Activated T-cell treated with anti-CD3 and anti-CD28 coated beads, Interleukin-2, amount 50 U/mL, for 72 hours (primary cell): ENCODE measurements at regions not wholly inside any gene's neighbourhood (a gene's known extent, or its start where the extent isn't known, plus 50 kb on each side); places are given as distances from the start of the nearest gene placed in this dataset.
"Not testable (repeated sequence)": the region's sequence is repeated elsewhere in the genome, so short reads cannot be mapped to it uniquely, and the experiment has no call there.

Source experiments
- ATAC-seq, 2 donors: fragments of 150-1000 bp; cut with Tn5 transposase; replicated peaks in 1 of 2; 2 replicates each; pipeline ENCODE4 v1.10.0; 2021; ENCODE audit warnings: moderate library complexity in 2 of 2, mild to moderate bottlenecking in 1 of 2
- DNase-seq, 2 donors: peaks; one replicate each; pipeline ENCODE4 v3.0.0; 2021 to 2022; ENCODE audit warnings: mixed read lengths in 1 of 2
- H3K27ac Mint-ChIP-seq: one replicate; pipeline ENCODE4 v1.8.0; 2022; ENCODE audit warnings: mild to moderate bottlenecking, moderate library complexity, mixed read lengths
- H3K27me3 Mint-ChIP-seq: one replicate; pipeline ENCODE4 v1.8.0; 2022; ENCODE audit warnings: low read depth, mixed read lengths
- H3K36me3 Mint-ChIP-seq, 2 donors: one replicate each; pipeline ENCODE4 v1.8.0; 2022; ENCODE audit warnings: mixed read lengths in 2 of 2, mild to moderate bottlenecking in 1 of 2; ENCODE audit not compliant: insufficient read depth in 2 of 2
- H3K4me1 Mint-ChIP-seq: one replicate; pipeline ENCODE4 v1.8.0; 2022; ENCODE audit warnings: low read depth, mixed read lengths
- H3K4me3 Mint-ChIP-seq, 2 donors: one replicate each; pipeline ENCODE4 v1.8.0; 2022; ENCODE audit warnings: mild to moderate bottlenecking in 2 of 2, mixed read lengths in 2 of 2, moderate library complexity in 2 of 2
- H3K9me3 Mint-ChIP-seq, 2 donors: one replicate each; pipeline ENCODE4 v1.8.0; 2022; ENCODE audit warnings: mixed read lengths in 2 of 2

GRCh38 chr12:73599268-73599667 lies 938.4 kb upstream of the ATXN7L3B start:
- DNase-seq (no peak), ATAC-seq (no peak)
- no peak overlapping the region for H3K27ac Mint-ChIP-seq
- H3K4me1 Mint-ChIP-seq, result no peaks in the 10 kb centered on the region
- H3K36me3 Mint-ChIP-seq, result no peaks in the 10 kb centered on the region
- H3K4me3 Mint-ChIP-seq, result no peak overlapping the region
- H3K9me3 Mint-ChIP-seq, result peaks cover 2 to 4% of the 10 kb centered on the region in 2 donors
- no peaks in the 10 kb centered on the region for H3K27me3 Mint-ChIP-seq

DNA sequence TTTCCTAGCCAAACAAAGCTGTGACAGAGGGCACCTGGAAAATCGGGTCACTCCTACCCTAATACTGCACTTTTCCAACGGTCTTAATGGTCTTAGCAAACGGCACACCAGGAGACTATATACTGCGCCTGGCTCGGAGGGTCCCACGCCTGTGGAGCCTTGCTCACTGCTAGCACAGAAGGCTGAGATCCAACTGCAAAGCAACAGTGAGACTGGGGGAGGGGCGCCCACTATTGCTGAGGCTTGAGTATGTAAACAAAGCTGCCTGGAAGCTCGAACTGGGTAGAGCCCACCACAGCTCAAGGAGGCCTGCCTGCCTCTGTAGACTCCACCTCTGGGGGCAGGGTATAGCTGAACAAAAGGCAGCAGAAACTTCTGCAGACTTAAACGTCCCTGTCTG lies 931.7 kb upstream of the ATXN7L3B start:
- H3K4me3 Mint-ChIP-seq, ATAC-seq, DNase-seq, H3K27me3 Mint-ChIP-seq, H3K4me1 Mint-ChIP-seq, H3K27ac Mint-ChIP-seq, H3K36me3 Mint-ChIP-seq: not testable (repeated sequence)
- H3K9me3 Mint-ChIP-seq, result peaks cover 11 to 15% of the 10 kb centered on the region in 2 donors

- no peak overlapping the region for H3K27ac Mint-ChIP-seq
- no peaks in the 10 kb centered on the region for H3K27me3 Mint-ChIP-seq
- H3K4me1 Mint-ChIP-seq, result no peaks in the 10 kb centered on the region
- no peak for DNase-seq
- H3K4me3 Mint-ChIP-seq, result no peak overlapping the region
- H3K9me3 Mint-ChIP-seq, result peaks cover 10 to 11% of the 10 kb centered on the region in 2 donors
- H3K36me3 Mint-ChIP-seq, result no peaks in the 10 kb centered on the region
- ATAC-seq, result no peak
Measured at GRCh38 chr12:73612551-73612950, 925.1 kb upstream of the ATXN7L3B start.

GRCh38 chr12:73623421-73623820 lies 914.2 kb upstream of the ATXN7L3B start:
- Mint-ChIP-seq H3K4me3 (no peak overlapping the region), H3K4me1 (no peaks in the 10 kb centered on the region), H3K36me3 (no peaks in the 10 kb centered on the region), H3K27ac (no peak overlapping the region), H3K27me3 (no peaks in the 10 kb centered on the region), H3K9me3 (peaks cover 2 to 7% of the 10 kb centered on the region in 2 donors)
- no peak for DNase-seq
- no peak for ATAC-seq

DNA sequence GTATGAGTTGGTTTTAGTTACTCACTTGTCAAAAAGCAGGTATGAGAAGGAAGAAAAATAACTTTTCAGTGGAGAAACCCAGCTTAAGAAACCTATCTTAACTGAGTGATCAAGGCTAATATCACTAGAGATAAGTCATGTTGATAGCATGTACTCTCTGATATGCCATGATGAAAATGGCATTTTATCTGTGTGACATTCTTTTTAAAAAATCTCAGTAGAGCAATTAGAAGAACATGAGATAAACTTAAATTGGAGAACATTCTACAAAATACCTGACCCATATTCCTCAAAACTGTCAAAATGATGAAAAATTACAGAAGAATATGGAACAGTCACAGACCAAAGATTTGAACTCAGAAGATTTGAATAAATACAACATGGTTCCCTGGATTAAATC lies 912.4 kb upstream of the ATXN7L3B start:
- ATAC-seq (no peak), DNase-seq (no peak)
- no peaks in the 10 kb centered on the region for H3K4me1 Mint-ChIP-seq
- H3K27me3 Mint-ChIP-seq, result no peaks in the 10 kb centered on the region
- no peaks in the 10 kb centered on the region for H3K36me3 Mint-ChIP-seq
- H3K9me3 Mint-ChIP-seq, result peaks cover 2 to 5% of the 10 kb centered on the region in 2 donors
- no peak overlapping the region for H3K4me3 Mint-ChIP-seq
- no peak overlapping the region for H3K27ac Mint-ChIP-seq

DNA sequence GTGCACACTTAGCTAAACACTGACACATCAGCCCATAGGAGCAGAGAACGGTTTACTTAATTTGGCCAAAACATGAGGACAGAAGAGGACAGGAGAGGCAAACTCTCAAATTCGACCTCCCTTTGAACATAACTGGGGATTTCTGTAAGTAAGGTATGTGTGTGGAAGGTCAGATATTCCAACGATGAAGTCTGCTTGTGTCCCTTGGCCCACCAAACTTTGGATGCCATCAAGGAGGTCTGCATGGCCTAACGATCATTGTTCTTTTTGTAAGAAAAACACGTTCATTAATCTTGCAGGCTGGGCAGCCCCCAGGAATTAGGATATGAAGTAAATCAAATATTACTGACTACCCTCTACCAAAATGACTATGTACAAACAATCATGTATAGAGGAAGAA lies 908.5 kb upstream of the ATXN7L3B start:
- H3K4me1 Mint-ChIP-seq, result no peaks in the 10 kb centered on the region
- peaks cover 0 to 2% of the 10 kb centered on the region in 2 donors for H3K9me3 Mint-ChIP-seq
- DNase-seq (no peak), ATAC-seq (no peak)
- H3K27me3 Mint-ChIP-seq, result no peaks in the 10 kb centered on the region
- H3K36me3 Mint-ChIP-seq, result no peaks in the 10 kb centered on the region
- H3K27ac Mint-ChIP-seq, result no peak overlapping the region
- no peak overlapping the region for H3K4me3 Mint-ChIP-seq

DNA sequence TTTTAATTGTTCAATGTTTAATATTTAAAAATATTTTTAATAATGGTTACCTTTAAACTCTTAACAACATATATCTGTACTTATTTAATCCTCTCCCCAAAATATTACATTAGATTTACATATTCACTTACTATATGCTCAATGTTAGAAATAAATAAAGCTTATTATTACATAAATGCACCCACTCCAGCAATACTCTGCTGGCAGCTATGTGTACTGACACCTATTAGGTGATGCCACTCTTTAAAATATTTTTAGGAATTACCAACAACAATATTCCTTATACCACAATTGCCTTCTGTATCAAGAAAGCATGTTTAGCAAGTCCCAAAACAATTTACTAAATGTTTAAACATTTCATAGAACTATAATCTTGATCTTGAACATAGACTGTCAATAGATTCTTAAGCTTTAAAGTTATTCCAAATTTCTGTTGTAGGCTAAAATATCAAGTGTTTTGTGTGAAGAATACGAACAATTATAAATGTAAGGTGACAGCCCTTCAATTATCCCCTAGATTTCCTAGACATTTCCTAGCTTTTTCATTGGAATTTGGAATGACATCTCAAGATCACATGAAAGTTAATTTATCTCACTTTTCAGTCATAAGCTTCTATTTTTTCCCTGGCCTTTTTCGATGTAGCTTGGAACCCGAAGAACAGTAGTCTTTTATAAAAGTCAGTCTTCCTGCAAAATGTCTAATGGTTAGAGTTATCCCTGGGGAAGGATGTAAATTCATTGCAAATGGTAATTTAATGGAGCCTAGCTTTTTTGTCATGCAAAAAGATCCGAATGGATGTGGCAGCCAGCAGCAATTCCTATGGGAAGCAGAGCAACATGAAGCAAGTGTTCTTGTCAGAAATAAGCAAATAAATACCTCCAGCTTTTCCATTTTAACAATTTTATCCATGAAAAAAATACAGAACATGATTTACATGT lies 907.5 kb upstream of the ATXN7L3B start:
- H3K9me3 Mint-ChIP-seq, result peaks cover 0 to 2% of the 10 kb centered on the region in 2 donors
- H3K36me3 Mint-ChIP-seq, result no peaks in the 10 kb centered on the region
- no peak for ATAC-seq
- no peak overlapping the region for H3K27ac Mint-ChIP-seq
- no peak overlapping the region for H3K4me3 Mint-ChIP-seq
- H3K4me1 Mint-ChIP-seq, result no peaks in the 10 kb centered on the region
- DNase-seq, result no peak
- H3K27me3 Mint-ChIP-seq, result no peaks in the 10 kb centered on the region

- no peaks in the 10 kb centered on the region for H3K36me3 Mint-ChIP-seq
- H3K4me3 Mint-ChIP-seq, result no peak overlapping the region
- H3K27me3 Mint-ChIP-seq, result no peaks in the 10 kb centered on the region
- peaks cover 4 to 7% of the 10 kb centered on the region in 2 donors for H3K9me3 Mint-ChIP-seq
- DNase-seq, result no peak
- H3K27ac Mint-ChIP-seq, result no peak overlapping the region
- no peak for ATAC-seq
- no peaks in the 10 kb centered on the region for H3K4me1 Mint-ChIP-seq
Measured at GRCh38 chr12:73632191-73632590, 905.4 kb upstream of the ATXN7L3B start.

- Mint-ChIP-seq H3K36me3 (no peaks in the 10 kb centered on the region), H3K4me1 (no peaks in the 10 kb centered on the region), H3K27me3 (no peaks in the 10 kb centered on the region), H3K9me3 (peaks cover 6 to 7% of the 10 kb centered on the region in 2 donors), H3K4me3 (no peak overlapping the region), H3K27ac (no peak overlapping the region)
- DNase-seq (no peak), ATAC-seq (no peak)
Measured at GRCh38 chr12:73632661-73633060, 905.0 kb upstream of the ATXN7L3B start.

DNA sequence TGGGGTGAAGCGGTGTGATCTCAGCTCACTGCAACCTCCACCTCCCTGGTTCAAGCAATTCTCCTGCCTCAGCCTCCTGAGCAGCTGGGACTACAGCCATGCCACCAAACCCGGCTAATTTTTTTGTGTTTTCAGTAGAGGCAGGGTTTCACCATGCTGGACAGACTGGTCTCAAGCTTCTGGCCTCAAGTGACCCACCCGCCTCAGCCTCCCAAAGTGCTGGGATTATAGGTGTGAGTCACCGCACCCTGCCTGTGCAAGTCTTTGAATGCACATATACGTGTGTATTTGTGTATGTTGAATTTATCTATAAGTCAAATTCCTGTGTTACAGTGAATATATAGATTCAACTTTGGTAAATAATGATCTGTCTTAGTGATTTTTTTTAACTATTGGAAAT lies 898.2 kb upstream of the ATXN7L3B start:
- peaks cover 6 to 13% of the 10 kb centered on the region in 2 donors for H3K9me3 Mint-ChIP-seq
- not testable (repeated sequence) for H3K4me3 Mint-ChIP-seq, DNase-seq, H3K36me3 Mint-ChIP-seq, H3K27ac Mint-ChIP-seq, H3K27me3 Mint-ChIP-seq, H3K4me1 Mint-ChIP-seq, ATAC-seq

DNA sequence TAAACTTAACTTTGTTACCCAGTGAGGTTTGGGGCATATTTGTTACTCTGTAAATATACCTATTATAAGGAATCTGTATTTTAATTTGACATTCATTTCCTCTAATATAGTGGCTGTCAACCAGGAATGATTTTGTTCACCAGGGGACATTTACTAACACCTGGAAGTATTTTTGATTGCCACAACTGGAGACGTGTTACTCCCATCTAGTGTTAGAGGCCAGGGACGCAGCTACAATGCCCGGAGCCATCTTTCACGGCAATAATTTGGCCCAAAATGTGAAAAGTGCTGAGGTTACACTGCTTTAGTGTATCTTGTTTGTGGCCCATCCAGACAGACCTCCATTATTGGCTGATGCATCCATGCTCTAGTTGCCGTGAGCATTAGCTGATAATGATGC lies 881.3 kb upstream of the ATXN7L3B start:
- H3K4me3 Mint-ChIP-seq, result no peak overlapping the region
- peaks cover 10 to 12% of the 10 kb centered on the region in 2 donors for H3K9me3 Mint-ChIP-seq
- H3K36me3 Mint-ChIP-seq, result peaks cover 0 to 1% of the 10 kb centered on the region in 2 donors
- no peaks in the 10 kb centered on the region for H3K27me3 Mint-ChIP-seq
- DNase-seq (no peak), ATAC-seq (no peak)
- no peak overlapping the region for H3K27ac Mint-ChIP-seq
- no peaks in the 10 kb centered on the region for H3K4me1 Mint-ChIP-seq

DNA sequence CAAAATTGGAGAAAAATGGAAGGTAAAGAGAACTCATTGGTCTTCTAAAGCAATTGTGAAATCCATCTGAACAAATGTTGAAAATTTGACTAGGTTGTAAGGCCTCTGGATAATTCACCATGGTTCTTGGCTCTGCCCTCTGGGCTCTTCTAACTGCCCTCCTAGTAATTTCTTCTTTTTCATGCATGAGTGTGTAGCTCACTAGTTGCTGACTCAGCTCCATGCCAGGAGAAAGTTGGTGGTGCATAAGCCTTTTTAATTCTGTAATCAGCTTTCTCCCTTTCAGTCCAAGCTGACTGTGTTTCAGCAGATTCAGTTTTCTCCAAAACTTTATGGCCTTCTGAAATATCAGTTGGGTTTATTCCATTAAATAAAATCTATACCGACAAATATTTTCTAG lies 877.8 kb upstream of the ATXN7L3B start:
- no peak for ATAC-seq
- Mint-ChIP-seq H3K36me3 (no peaks in the 10 kb centered on the region), H3K27ac (no peak overlapping the region), H3K9me3 (peaks cover 4 to 8% of the 10 kb centered on the region in 2 donors), H3K4me3 (no peak overlapping the region), H3K27me3 (no peaks in the 10 kb centered on the region), H3K4me1 (no peaks in the 10 kb centered on the region)
- no peak for DNase-seq

DNA sequence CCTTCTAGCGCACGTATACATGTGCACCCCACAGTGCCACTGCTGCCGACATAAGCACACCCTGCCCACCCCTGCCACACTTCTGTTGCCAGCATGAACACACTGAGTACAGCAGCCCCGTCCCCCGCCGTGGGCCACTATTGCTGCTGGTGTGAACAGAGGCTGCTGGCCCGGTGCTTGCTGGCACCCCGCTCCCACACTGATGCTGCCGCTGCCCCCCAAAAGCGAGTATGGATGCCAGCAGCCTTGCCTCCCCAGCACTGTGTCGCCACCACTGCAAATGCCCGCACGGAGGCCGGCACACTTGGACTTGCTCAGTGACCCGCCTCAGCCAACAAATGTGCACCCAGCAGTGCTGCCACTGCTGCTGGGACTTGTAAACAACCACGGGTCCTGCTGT lies 872.4 kb upstream of the ATXN7L3B start:
- no peak overlapping the region for H3K4me3 Mint-ChIP-seq
- H3K36me3 Mint-ChIP-seq, result no peaks in the 10 kb centered on the region
- H3K9me3 Mint-ChIP-seq, result peaks cover 7 to 8% of the 10 kb centered on the region in 2 donors
- H3K4me1 Mint-ChIP-seq, result no peaks in the 10 kb centered on the region
- ATAC-seq (no peak), DNase-seq (no peak)
- H3K27ac Mint-ChIP-seq, result no peak overlapping the region
- H3K27me3 Mint-ChIP-seq, result no peaks in the 10 kb centered on the region

DNA sequence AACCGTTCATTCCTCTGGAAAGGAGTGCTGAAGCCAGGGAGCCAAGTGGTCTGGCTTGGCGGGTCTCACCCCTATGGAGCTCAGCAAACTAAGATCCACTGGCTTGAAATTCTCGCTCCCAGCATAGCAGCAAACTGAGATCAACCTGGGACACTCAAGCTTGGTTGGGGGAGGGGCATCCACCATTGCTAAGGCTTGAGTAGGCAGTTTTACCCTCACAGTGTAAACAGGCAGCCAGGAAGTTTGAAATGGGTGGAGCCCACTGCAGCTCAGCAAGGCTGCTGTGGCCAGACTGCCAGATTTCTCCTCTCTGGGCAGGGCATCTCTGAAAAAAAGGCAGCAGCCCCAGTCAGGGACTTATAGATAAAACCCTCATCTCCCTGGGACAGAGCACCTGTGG lies 866.1 kb upstream of the ATXN7L3B start:
- H3K36me3 Mint-ChIP-seq, ATAC-seq, H3K4me1 Mint-ChIP-seq, H3K27ac Mint-ChIP-seq, DNase-seq, H3K27me3 Mint-ChIP-seq, H3K4me3 Mint-ChIP-seq: not testable (repeated sequence)
- peaks cover 11 to 12% of the 10 kb centered on the region in 2 donors for H3K9me3 Mint-ChIP-seq
